Heart left ventricle (tissue), 13 donors: ENCODE measurements at regions not wholly inside any gene's neighbourhood (a gene's known extent, or its start where the extent isn't known, plus 50 kb on each side); places are given as distances from the start of the nearest gene placed in this dataset.

Experiments
- CTCF ChIP-seq, 12 donors: fragments of 200-600 bp; sonication (generic) in 4 of 12; IDR thresholded peaks; one replicate each; pipeline versions ENCODE4 v1.5.0 to v1.8.0; 2018 to 2022; ENCODE audit warnings: antibody characterized with exemption in 12 of 12, mild to moderate bottlenecking in 5 of 12
- POLR2A ChIP-seq, 2 donors: fragments of 450-650 bp; IDR thresholded peaks; one replicate each; pipeline ENCODE4 v1.6.1; 2017; ENCODE audit warnings: antibody characterized with exemption in 2 of 2, mild to moderate bottlenecking in 2 of 2, moderate library complexity in 2 of 2
- donor health status: ischemic (EF 13 %, LVEDD 7.1; RV severe dilation, severe dysfunction).
- donor health status: DM: no; HTN: yes; CAD: no.
- donor health status: DM: no; HTN: no; CAD: no.
- donor health status: ischemic (EF 25% LVEDD 6.9; RV normal size, moderate dysfunction).
- donor health status: ischemic (EF 25% LVEDD 5.7; RV mildly dilated, moderate dysfunction).
- donor health status: ischemic (EF 35%, LVEDD 5.7; RV mildly dilated, moderate dysfunction).
- donor health status: nonischemic (EF 11% LVEDD 7.7; RV severe dilation, severe dysfunction).
- donor health status: DM: yes; HTN: yes; CAD: no.
- donor health status: PGD.
- donor health status: ischemic (EF 29% LVEDD 5.4; RV normal size, mild dysfunction).
- donor health status: nonischemic (EF 23%, LVEDD 6.1; RV moderate dilation, normal function).

- TF ChIP-seq CTCF (IDR thresholded peaks at IDR 0.05) (no peak), POLR2A (IDR thresholded peaks at IDR 0.05) (no peak)
Observed at GRCh38 chr13:88932950-88933349, 1261.8 kb downstream of the SLITRK5 start.
